Spleen (tissue), 11 donors: ENCODE measurements at regions not wholly inside any gene's neighbourhood (a gene's known extent, or its start where the extent isn't known, plus 50 kb on each side); places are given as distances from the start of the nearest gene placed in this dataset.

ENCODE experiments used
- DNase-seq: peaks from one replicate; pipeline ENCODE4 v3.0.0-alpha.2; 2020
- H3K27ac ChIP-seq, 8 donors: fragments of 200-600 bp; sonication (generic) in 7 of 8; 1 replicate in 4 of 8; 2 replicates in 4 of 8; pipeline versions ENCODE4 v1.5.0 to v1.8.0; 2016 to 2021; ENCODE audit warnings: inconsistent platforms in 4 of 8, mild to moderate bottlenecking in 4 of 8, moderate library complexity in 1 of 8
- H3K27me3 ChIP-seq, 7 donors: fragments of 200-600 bp; sonication (generic) in 6 of 7; replicated peaks in 1 of 7; 1 replicate in 4 of 7; 2 replicates in 3 of 7; pipeline versions ENCODE4 v1.5.0 to v1.8.0; 2016 to 2021; ENCODE audit warnings: inconsistent platforms in 3 of 7, mild to moderate bottlenecking in 1 of 7
- H3K36me3 ChIP-seq, 6 donors: fragments of 200-600 bp; sonication (generic) in 5 of 6; 1 replicate in 4 of 6; 2 replicates in 2 of 6; pipeline versions ENCODE4 v1.5.0 to v1.8.0; 2016 to 2021; ENCODE audit warnings: inconsistent platforms in 2 of 6
- H3K4me1 ChIP-seq, 6 donors: fragments of 200-600 bp; sonication (generic) in 5 of 6; 1 replicate in 3 of 6; 2 replicates in 3 of 6; pipeline versions ENCODE4 v1.5.0 to v1.8.0; 2016 to 2021; ENCODE audit warnings: inconsistent platforms in 3 of 6
- H3K4me3 ChIP-seq, 8 donors: fragments of 200-600 bp; sonication (generic) in 7 of 8; 1 replicate in 4 of 8; 2 replicates in 4 of 8; pipeline versions ENCODE4 v1.5.0 to v1.8.0; 2016 to 2021; ENCODE audit warnings: inconsistent platforms in 4 of 8, mild to moderate bottlenecking in 4 of 8, moderate library complexity in 2 of 8
- H3K9me3 ChIP-seq, 8 donors: fragments of 200-600 bp; sonication (generic) in 7 of 8; 1 replicate in 4 of 8; 2 replicates in 4 of 8; pipeline versions ENCODE4 v1.5.0 to v1.8.0; 2016 to 2021; ENCODE audit warnings: inconsistent platforms in 4 of 8
- POLR2A ChIP-seq, 3 donors: fragments of 450-650 bp; IDR thresholded peaks; one replicate each; pipeline ENCODE4 v1.5.1; 2017; ENCODE audit warnings: antibody characterized with exemption in 3 of 3, mild to moderate bottlenecking in 1 of 3
- POLR2AphosphoS5 ChIP-seq, 3 donors: sonication (generic); formaldehyde crosslinking; IDR thresholded peaks; one replicate each; pipeline ENCODE4 v1.5.1; 2017; ENCODE audit warnings: antibody characterized with exemption in 3 of 3
- WGBS, 5 donors: extraction: QIAGEN DNeasy Blood & Tissue Kit in 3 of 5; methylation state at CpG; one replicate each; pipeline versions ENCODE4 v1.1.5 to v1.1.7; 2013 to 2018; 5-methylcytosine and 5-hydroxymethylcytosine counted together
- intact Hi-C: fragments of 100-400 bp; cut with DNase I; formaldehyde crosslinking; loops from one replicate; pipeline ENCODE4 v1.15.0; 2023; ENCODE audit warnings: low total_unique reads
- TF ChIP-seq, protein P1 (sequence below), 11 experiments: fragments of 200-600 bp in 7 of 11; fragments of 450-650 bp in 4 of 11; sonication (generic) in 4 of 11; IDR thresholded peaks in 8 of 11; conservative IDR thresholded peaks in 3 of 11; 1 replicate in 7 of 11; 2 replicates in 4 of 11; pipeline versions ENCODE4 v1.4.0 to v1.8.0; 2016 to 2021; ENCODE audit warnings: antibody characterized with exemption in 11 of 11, inconsistent platforms in 4 of 11, mild to moderate bottlenecking in 1 of 11
- donor health status: healthy with polysubstance abuse.
- donor health status: DM: no; HTN: no; CAD: no; lungs with moderate emphysema.
- donor health status: DM: no; HTN: no; CAD: no.
- donor health status: Bipolar disorder and iron deficiency.
- donor health status: healthy.
- donor health status: DM: no; HTN: no; CAD: no.
- donor health status: DM: yes; HTN: yes; CAD: no.

DNA sequence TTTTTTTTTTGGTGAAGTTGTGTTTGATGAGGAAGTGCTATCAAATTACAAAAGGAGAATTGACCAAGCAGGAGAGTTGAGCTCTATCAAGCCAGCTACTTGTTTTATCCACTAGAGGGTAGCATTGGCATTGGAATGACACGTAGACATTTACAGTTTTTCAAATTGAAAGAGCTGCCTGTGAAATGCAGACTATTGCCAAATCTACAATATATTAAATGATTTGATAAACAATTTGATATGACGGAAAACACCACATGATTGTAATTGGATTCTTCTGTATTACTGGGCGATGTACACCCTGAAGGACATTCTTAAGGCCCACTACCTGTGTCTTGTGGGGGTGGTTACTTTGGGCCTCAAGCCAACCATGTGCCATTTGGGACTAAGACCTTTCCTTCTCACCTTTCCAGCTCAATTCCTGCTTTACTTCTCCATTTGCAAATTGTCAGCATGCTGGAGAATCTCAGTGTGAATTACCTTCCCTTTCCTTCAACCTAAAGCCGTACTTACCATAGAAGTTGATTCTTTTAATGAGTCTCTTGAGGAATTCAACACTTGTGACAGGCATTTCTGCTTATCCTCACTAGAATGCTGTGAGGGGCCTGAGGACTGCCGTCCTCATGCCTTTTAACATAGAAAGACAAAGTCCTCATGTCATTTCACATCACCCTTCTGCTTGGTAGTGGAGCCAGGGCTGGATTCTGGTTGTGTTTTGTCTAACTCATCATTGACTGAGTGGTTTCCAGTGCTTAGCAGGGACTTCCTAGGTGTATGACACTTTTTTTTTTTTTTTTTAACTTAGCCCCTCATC lies 134.8 kb upstream of the THUMPD2 start:
- Histone ChIP-seq H3K27ac (no peak overlapping the region), H3K27me3 (no peaks in the 10 kb centered on the region), H3K36me3 (no peaks in the 10 kb centered on the region), H3K9me3 (no peaks in the 10 kb centered on the region), H3K4me1 (peaks cover 0 to 5% (median 1%) of the 10 kb centered on the region in 6 donors), H3K4me3 (no peak overlapping the region)
- no peak for TF ChIP-seq POLR2A (IDR thresholded peaks at IDR 0.05)
- TF ChIP-seq, protein P1, sequence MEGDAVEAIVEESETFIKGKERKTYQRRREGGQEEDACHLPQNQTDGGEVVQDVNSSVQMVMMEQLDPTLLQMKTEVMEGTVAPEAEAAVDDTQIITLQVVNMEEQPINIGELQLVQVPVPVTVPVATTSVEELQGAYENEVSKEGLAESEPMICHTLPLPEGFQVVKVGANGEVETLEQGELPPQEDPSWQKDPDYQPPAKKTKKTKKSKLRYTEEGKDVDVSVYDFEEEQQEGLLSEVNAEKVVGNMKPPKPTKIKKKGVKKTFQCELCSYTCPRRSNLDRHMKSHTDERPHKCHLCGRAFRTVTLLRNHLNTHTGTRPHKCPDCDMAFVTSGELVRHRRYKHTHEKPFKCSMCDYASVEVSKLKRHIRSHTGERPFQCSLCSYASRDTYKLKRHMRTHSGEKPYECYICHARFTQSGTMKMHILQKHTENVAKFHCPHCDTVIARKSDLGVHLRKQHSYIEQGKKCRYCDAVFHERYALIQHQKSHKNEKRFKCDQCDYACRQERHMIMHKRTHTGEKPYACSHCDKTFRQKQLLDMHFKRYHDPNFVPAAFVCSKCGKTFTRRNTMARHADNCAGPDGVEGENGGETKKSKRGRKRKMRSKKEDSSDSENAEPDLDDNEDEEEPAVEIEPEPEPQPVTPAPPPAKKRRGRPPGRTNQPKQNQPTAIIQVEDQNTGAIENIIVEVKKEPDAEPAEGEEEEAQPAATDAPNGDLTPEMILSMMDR (IDR thresholded peaks at IDR 0.05 in 8 of 11, conservative IDR thresholded peaks at IDR 0.05 in 3 of 11) = peak; percentile 43 to 85 (median 71)
- intact Hi-C loops = loop anchor here (5.0 to 10.0 kb wide), 3 partner anchors 643 to 1868 kb away; no protein-coding TSS in a partner anchor
- no peak for DNase-seq
- WGBS, 5 donors = 36 to 53% (median 37%) methylated on average over 5 of the region's 5 CpGs

DNA sequence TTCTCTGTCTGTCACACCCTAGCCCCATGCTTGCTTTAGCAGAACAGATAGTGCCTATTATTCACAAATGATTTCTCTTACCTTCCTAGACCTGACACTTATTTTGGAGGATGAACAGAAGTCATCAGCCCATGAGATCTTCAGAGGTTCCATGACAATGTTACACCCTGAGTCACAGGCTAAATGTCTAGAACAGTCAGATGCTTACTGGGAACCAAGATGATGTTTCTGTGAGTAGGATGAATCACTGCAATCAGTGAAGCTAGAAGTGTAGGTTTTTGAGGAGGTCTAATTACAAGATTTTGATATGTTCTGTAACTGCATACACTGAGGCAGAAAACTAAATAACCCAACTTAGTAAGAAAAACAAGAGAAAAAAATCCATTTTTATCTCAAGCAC lies 123.0 kb upstream of the THUMPD2 start:
- TF ChIP-seq POLR2AphosphoS5 (IDR thresholded peaks at IDR 0.05) (no peak), POLR2A (IDR thresholded peaks at IDR 0.05) (no peak)
- TF ChIP-seq, protein P1 (IDR thresholded peaks at IDR 0.05 in 8 of 11, conservative IDR thresholded peaks at IDR 0.05 in 3 of 11) = no peak
- intact Hi-C loops = no loop called here

DNA sequence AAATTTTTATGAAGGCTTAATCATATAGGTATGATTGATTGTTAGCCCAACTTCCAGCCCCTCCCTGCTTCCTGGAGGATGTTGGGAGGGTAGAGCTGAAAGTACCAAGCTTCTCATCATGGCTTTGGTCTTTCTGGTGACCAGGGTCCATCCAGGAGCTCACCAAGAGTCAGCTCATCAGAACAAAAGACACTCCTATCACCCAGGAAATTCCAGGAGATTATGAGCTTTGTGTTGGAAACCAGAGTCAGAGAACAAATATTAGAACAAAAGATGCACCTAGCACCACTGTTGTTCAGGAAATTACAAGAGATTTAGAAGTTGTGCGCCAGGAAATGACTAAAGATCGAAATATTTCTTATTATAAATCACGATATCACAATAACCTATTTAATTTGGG lies 119.9 kb upstream of the THUMPD2 start:
- Histone ChIP-seq H3K9me3 (no peaks in the 10 kb centered on the region), H3K36me3 (no peaks in the 10 kb centered on the region), H3K4me3 (no peak overlapping the region), H3K27me3 (no peaks in the 10 kb centered on the region), H3K27ac (no peak overlapping the region), H3K4me1 (no peaks in the 10 kb centered on the region)
- WGBS, 5 donors = 82 to 96% (median 91%) methylated on average over 3 of the region's 3 CpGs
- DNase-seq = no peak
- intact Hi-C loops = no loop called here
- TF ChIP-seq POLR2A (IDR thresholded peaks at IDR 0.05) (no peak), POLR2AphosphoS5 (IDR thresholded peaks at IDR 0.05) (no peak)
- TF ChIP-seq, protein P1 (IDR thresholded peaks at IDR 0.05 in 8 of 11, conservative IDR thresholded peaks at IDR 0.05 in 3 of 11) = no peak

More for the DNA sequence above, 123.0 kb upstream of the THUMPD2 start:
- Histone ChIP-seq H3K36me3 (no peaks in the 10 kb centered on the region), H3K27ac (no peak overlapping the region), H3K27me3 (no peaks in the 10 kb centered on the region), H3K9me3 (no peaks in the 10 kb centered on the region), H3K4me3 (no peak overlapping the region), H3K4me1 (no peaks in the 10 kb centered on the region)
- DNase-seq = no peak

DNA sequence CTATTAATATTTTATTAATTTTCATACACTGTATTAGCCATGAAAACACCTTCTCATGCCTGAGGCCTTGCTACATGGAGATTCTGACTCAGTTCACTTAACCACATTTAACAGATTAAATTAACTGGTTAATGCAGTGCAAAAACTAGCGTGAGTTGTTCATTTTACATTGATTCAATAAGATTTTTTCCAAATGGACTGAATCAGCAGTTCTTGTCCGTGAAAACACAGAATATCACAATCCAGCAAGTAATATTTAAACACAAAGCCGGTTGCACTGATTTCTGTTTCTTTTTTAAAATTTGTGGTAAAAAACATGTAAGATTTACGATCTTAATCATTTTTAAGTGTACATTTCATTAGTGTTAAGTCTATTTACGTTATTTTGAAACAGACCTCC lies 118.2 kb upstream of the THUMPD2 start:
- 81 to 93% (median 84%) methylated on average over 5 of the region's 5 CpGs for WGBS, 5 donors
- no peaks in the 10 kb centered on the region for H3K9me3 ChIP-seq

More for the DNA sequence above, 118.2 kb upstream of the THUMPD2 start:
- no peaks in the 10 kb centered on the region for H3K4me1 ChIP-seq
- TF ChIP-seq POLR2A (IDR thresholded peaks at IDR 0.05) (no peak), POLR2AphosphoS5 (IDR thresholded peaks at IDR 0.05) (no peak)
- TF ChIP-seq, protein P1 (IDR thresholded peaks at IDR 0.05 in 8 of 11, conservative IDR thresholded peaks at IDR 0.05 in 3 of 11) = no peak
- intact Hi-C loops = no loop called here
- no peak for DNase-seq
- no peaks in the 10 kb centered on the region for H3K36me3 ChIP-seq
- H3K27me3 ChIP-seq = no peaks in the 10 kb centered on the region
- no peak overlapping the region for H3K4me3 ChIP-seq
- H3K27ac ChIP-seq = no peak overlapping the region
